ENCODE measurements at regions not wholly inside any gene's neighbourhood (a gene's known extent, or its start where the extent isn't known, plus 50 kb on each side); places are given as distances from the start of the nearest gene placed in this dataset.

DNA sequence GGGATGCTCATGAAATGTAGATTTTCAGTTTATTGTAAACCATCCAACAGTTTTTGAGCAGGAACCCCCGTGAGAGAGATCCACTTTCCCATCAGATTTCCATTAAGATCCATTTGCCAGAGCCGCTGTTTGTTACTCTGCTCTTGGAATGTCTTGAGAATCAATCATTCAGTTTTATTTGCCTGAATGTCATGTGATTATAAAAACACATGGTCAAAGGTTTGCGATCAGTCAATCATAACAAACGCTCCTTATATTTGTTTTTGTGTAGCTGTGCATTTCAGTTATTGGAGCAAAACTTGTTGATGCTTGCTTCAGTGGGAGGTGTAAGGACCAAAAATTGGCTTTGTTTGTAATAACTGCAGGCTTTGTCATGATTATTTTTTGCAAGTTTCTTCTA lies 155.8 kb upstream of the RHOBTB1 start:
- Histone ChIP-seq H3K4me1 (no peaks in the 10 kb centered on the region), H3K4me3 (no peak overlapping the region), H3K4me2 (no peak overlapping the region), H3K27ac (no peak overlapping the region), H3K9me3 (no peaks in the 10 kb centered on the region)
- DNase-seq (ENCODE audit: low read depth in 1 of 2, low spot score in 1 of 2), result no peak
- TF ChIP-seq FOXS1 (CRISPR knock-in tag; IDR thresholded peaks at IDR 0.05) (no peak), CBX8 (IDR thresholded peaks at IDR 0.05) (no peak), RNF2 (IDR thresholded peaks at IDR 0.05; ENCODE audit: borderline replicate concordance, low read depth) (no peak), FOSB (CRISPR knock-in tag; IDR thresholded peaks at IDR 0.05) (no peak), MAFK (IDR thresholded peaks at IDR 0.05; ENCODE audit: partially characterized antibody) (no peak), ZNF302 (CRISPR knock-in tag; IDR thresholded peaks at IDR 0.05) (no peak), HMGXB4 (CRISPR knock-in tag; IDR thresholded peaks at IDR 0.05; ENCODE audit: borderline replicate concordance) (no peak), ATOH8 (CRISPR knock-in tag; IDR thresholded peaks at IDR 0.05; ENCODE audit: low read depth) (no peak), NR3C1 (IDR thresholded peaks at IDR 0.05) (no peak), POLR2AphosphoS2 (conservative IDR thresholded peaks at IDR 0.05; ENCODE audit: low read length) (no peak), TFCP2L1 (CRISPR knock-in tag; IDR thresholded peaks at IDR 0.05) (no peak), ZFP36 (IDR thresholded peaks at IDR 0.05; ENCODE audit: borderline replicate concordance, partially characterized antibody) (no peak), RARB (CRISPR knock-in tag; IDR thresholded peaks at IDR 0.05) (no peak), POLR2A (IDR thresholded peaks at IDR 0.05; ENCODE audit: low read length) (no peak), MYC (IDR thresholded peaks at IDR 0.05; ENCODE audit: borderline replicate concordance, low read length) (no peak), BHLHE40 (IDR thresholded peaks at IDR 0.05; ENCODE audit: low read depth, low read length) (no peak), CHD4 (IDR thresholded peaks at IDR 0.05; ENCODE audit: borderline replicate concordance) (no peak), RAD21 (conservative IDR thresholded peaks at IDR 0.05 in 1 of 2, IDR thresholded peaks at IDR 0.05 in 1 of 2) (no peak)
- ChIA-PET CTCF (no interaction called here), POLR2A (no interaction called here)
- no peak for FAIRE-seq
- WGBS (ENCODE audit: missing lambda C conversion rate), result 80% methylated on average over 4 of the region's 4 CpGs
- ATAC-seq, result no peak

DNA sequence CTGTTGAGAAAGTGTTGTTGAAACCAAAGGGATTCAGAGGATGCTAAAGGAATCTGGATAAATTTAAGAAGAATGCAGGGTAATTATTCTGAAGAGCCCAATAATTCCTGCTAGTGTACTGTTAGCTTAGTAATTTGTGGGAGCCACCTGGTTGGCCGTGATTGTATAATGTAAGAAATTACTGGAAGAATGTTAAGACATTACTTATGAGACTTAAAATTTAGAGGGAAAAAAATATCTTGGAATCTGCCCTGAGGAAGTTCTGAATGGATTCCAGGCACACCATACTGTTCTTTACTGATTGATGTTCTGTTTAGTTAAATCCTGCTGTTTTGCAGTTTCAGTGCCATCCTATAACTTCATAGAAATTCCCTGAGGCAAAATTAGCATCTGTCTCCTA lies 155.0 kb upstream of the RHOBTB1 start:
- POLR2A ChIA-PET, result no interaction called here
- WGBS (ENCODE audit: missing lambda C conversion rate), result 67% methylated on average over 1 of the region's 1 CpG
- no peak for FAIRE-seq

DNA sequence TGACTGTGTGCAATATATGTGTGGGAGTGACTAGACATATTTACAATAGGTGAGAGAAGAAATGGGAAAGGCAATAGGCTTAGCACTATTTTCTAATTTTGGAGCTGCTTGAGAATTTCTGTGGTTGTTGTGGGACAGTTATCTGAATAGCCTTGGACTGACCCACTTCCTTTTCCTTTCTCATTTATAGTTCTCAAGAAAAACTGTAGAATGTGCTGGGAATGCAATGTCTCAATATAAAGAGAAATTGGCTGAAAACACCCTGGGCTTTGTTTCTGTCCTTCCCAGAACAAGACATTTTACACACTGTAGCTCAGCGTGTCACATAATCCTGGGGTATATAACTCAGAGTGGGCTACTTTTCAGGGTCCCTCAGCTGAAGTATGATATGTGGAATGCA lies 153.0 kb upstream of the RHOBTB1 start:
- Histone ChIP-seq H3K4me2 (no peak overlapping the region), H3K27ac (no peak overlapping the region), H3K9me3 (no peaks in the 10 kb centered on the region), H3K4me3 (no peak overlapping the region), H3K4me1 (no peaks in the 10 kb centered on the region)
- FAIRE-seq, result no peak
- TF ChIP-seq RAD21 (conservative IDR thresholded peaks at IDR 0.05 in 1 of 2, IDR thresholded peaks at IDR 0.05 in 1 of 2) (no peak), BCL3 (IDR thresholded peaks at IDR 0.05) (no peak), EP300 (IDR thresholded peaks at IDR 0.05) (no peak), SMC3 (IDR thresholded peaks at IDR 0.05) (no peak), ZSCAN20 (CRISPR knock-in tag; IDR thresholded peaks at IDR 0.05) (no peak), FOSL2 (IDR thresholded peaks at IDR 0.05) (no peak), FOSL2 (CRISPR knock-in tag; IDR thresholded peaks at IDR 0.05) (no peak), HOXA7 (CRISPR knock-in tag; IDR thresholded peaks at IDR 0.05) (no peak), HOXB13 (CRISPR knock-in tag; IDR thresholded peaks at IDR 0.05; ENCODE audit: low read depth) (no peak), HOXB5 (CRISPR knock-in tag; IDR thresholded peaks at IDR 0.05) (no peak), MAFK (IDR thresholded peaks at IDR 0.05; ENCODE audit: partially characterized antibody) (no peak), TFCP2L1 (CRISPR knock-in tag; IDR thresholded peaks at IDR 0.05) (no peak), REST (IDR thresholded peaks at IDR 0.05) (no peak)
- ChIA-PET POLR2A (no interaction called here), CTCF (no interaction called here)
- no peak for ATAC-seq
- WGBS (ENCODE audit: missing lambda C conversion rate), result 67% methylated on average over 1 of the region's 1 CpG
- no peak for DNase-seq (ENCODE audit: low read depth in 1 of 2, low spot score in 1 of 2)

More for the DNA sequence above, 155.0 kb upstream of the RHOBTB1 start:
- ATAC-seq (no peak), DNase-seq (ENCODE audit: low read depth in 1 of 2, low spot score in 1 of 2) (no peak)
- CTCF ChIA-PET, result no interaction called here
- H3K4me3 ChIP-seq, result no peak overlapping the region
- TF ChIP-seq ZC3H11A (IDR thresholded peaks at IDR 0.05) (no peak), KDM1A (IDR thresholded peaks at IDR 0.05; ENCODE audit: low read depth) (no peak)
- no peak overlapping the region for H3K27ac ChIP-seq
- H3K4me1 ChIP-seq, result no peaks in the 10 kb centered on the region
- H3K4me2 ChIP-seq, result no peak overlapping the region
- H3K9me3 ChIP-seq, result no peaks in the 10 kb centered on the region

All from A549 (cell line).